DMS53 treated with DMSO at 0.1 percent for 48 hours (cell line): ENCODE measurements at regions not wholly inside any gene's neighbourhood (a gene's known extent, or its start where the extent isn't known, plus 50 kb on each side); places are given as distances from the start of the nearest gene placed in this dataset.
A peak's percentile ranks its signal among the peaks of the same experiment; 100 is the strongest.

Experiments
- DNase-seq: peaks from one replicate; lab custom pipeline; 2025; ENCODE audit not compliant: unreplicated experiment; lab: John Stamatoyannopoulos, UW

DNA sequence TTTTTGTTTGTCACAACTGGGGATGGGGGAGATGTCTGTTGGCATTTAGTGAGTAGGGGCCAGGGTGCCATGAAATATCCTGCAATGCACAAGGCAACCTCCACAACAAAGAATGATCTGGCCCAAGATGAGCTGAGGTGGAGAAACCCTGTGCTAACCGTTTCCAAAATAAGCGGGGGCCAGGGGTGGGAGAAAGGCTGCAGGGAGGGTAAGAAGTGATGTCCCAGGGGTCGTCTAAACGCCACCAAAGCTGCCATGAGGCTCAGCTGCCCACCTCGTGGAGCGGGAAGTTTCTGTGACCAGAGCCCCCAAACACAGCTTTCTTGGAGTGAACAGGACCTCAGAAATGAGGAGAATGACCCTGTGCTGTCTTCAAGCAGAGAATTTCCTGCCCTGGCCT is 76.5 kb upstream of the CDH5 start:
- no peak for DNase-seq

DNA sequence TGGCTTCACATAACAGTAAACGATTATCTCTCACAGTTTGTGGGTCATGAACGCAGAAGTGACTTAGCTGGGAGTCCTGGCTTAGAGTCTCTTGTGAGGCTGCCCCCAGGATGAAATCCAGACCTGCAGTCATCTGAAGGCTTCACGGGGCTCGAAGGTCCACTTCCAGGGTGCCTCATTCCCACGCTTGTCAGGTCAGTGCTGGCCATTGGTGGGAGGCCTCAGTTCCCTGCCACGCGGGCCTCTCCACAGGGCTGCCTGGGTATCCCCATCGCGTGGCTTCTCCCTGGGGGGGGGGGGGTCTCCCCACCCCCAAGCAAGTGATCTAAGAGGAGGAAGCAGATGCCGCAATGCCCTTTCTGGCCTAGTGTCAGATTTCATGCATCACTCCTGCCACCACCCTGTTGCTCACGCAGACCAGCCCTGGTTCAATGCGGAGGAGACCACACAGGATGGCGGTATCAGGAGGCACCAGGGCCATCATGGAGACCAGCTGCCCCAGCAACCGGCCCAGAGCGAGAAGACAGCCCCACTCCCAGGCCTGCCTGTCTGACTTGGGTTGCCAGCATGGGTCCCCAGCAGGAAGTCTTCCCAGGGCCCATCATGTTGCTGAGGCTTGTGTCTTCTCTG is 77.3 kb upstream of the CDH5 start:
- no peak for DNase-seq

DNA sequence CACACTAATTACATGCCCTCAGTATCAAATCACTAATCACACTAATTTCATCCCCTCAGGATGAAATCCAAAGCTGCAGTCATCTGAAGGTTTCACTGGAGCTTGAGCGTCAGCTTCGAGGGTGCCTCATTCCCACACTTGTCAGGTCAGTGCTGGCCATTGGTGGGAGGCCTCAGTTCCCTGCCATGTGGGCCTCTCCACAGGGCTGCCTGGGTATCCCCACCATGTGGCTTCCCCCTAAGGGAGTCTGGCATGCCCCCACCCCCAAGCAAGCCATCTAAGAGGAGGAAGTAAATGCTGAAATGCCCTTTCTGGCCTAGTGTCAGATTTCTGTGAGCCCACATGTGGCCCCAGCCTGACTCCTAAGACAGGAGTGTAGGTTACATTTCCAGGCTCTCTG is 78.6 kb upstream of the CDH5 start:
- no peak for DNase-seq

DNA sequence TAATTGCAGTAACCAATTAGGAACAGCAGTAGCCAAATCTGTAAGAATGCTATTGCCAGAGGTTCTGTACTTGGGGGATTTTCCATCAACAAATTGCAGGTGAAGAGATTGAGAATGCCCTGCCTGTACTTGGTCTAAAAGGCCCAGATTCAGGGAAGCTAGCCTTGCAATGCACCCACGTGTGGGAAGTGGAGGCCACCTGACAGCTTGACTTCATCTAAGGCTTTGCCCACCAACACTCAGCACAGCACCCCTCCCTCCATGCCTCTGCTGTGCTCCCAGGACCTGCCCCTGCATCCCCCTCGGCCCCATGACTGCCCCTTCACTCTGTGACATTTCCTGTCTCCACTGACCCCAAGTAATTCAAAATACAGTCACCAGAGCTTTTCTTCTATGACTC is 79.1 kb upstream of the CDH5 start:
- no peak for DNase-seq

DNA sequence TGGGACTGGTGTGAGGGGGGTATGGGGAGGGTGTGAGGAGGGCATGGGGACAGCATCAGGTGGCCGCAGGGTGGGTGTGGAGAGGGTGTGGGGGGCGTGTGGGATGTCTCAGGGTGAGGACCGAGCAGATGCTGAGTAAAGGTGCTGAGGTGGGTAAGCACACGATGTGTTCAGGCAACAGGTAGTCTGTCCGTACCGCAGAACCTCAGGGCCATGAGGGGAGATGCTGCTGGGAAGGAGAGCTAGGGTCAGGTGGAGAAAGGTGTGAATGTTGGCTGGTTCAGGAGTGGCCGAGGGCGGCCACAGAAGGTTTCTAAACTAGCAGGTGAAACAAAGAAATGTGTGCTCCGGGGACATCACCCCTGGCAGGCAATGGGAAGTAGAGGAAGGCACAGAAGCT is 80.0 kb upstream of the CDH5 start:
- no peak for DNase-seq

DNA sequence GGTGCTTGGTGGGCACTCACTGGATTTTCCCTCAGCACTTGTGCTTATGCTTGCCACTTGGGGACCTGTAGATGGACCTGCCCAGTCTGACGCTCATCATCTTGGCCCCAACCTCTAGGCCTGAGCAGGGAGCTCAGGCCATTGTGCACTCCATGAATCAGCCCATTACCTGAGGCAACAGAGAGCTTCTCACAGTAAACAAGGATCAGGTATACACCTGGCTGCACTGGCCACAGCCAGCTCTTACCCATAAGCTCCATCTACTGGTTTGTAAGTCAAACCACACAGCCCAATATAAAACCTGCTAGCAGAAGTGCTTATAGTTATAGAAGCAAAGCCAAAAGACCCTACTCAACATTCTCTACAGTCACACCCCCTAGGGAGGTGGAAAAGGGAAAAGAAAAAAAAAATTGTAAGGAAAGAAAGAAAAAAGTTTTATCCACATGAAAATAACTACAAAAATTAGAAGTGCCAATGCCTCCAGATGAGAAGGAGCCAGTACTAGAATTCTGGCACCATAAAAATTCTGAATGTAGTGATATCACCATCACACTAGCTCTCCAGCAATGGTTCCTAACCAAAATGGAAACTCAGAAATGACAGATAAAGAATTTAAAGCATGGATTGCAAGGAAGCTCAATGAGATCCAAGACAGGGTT is 87.8 kb upstream of the CDH5 start:
- DNase-seq: peak; percentile 48

DNA sequence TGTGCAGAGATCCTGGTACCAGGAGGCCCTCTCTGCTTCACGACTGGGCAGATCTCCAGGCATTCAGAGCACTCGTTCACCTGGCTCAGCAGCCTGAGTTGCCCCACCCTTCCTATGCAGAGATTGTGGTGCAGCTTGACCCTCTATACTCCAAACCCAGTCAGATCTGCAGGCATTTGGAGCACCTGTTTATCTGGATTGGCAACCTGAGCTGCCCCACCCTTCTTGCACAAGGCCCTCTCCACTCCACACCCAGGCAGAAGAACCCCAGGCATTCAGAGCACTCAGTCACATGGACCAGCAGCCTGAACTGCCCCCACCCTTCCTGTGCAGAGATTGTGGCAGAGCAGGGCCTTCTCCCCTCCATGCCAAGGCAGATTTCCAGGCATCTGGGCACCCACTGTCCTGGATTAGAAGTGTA is 88.4 kb upstream of the CDH5 start:
- no peak for DNase-seq

DNA sequence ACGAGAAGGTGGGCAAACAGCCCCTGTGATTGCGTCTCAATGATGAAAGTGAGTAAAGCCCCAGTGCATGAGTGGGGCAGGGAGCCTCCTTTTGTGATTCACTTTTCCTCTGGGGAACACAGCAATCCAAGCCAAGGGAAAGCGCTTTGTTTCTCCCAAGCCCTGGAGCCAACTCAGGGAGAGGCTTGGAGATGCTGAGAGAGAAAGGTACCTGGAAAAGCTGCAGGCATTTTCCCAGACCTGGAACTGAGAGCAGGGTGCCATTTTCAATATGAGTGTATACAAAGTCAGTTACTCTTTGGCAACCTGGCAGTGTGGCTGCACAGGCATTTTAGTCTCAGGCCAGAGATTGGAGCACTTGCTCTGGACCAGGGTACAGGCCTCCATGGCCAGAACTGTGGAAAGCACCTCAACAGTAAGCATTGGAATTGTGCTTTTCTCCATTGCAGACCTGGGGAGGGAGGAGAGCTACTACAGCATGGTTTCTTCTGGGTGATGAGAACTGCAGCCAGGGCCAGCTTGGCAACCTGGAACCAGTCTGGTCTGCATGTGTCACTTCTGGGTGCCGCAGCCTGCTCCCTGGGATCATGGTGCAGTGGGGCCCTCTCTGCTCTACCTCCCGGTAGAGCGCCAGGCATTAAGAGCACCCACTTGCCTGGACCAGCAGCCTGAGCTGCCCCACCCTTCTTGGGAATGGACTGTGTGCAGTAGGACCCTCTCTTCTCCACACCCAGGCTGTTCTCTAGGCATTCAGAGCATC is 89.0 kb upstream of the CDH5 start:
- no peak for DNase-seq

DNA sequence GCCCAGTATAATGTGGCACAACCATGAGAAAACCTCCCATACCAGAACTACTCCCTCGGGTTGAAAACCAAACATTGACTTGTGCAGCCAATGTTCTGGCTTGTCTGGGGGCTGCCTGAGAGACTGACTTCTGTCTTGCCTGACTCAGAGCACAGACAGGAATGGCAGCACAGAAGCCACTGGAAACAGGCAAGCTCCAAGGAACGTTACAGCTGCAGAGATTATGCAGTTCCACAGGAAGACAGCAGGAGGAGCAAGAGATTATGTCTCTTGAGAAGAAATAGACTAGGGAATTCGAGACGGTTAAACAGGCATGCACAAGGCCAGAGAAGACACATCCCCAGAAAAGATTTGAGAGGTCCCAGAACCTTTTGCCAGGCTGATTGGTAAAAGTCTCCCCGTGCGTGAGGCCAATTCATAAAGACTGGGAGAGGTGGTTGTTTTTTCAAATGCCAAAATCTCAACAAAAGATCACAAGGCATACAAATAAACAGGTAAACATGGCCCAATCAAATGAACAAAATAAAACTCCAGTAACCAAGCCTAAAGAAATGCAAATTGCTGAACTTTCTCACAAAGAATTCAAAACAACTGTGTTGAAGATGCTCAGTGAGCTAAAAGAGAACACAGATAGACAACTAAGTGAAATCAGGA is 90.6 kb upstream of the CDH5 start:
- DNase-seq: peak; percentile 67

DNA sequence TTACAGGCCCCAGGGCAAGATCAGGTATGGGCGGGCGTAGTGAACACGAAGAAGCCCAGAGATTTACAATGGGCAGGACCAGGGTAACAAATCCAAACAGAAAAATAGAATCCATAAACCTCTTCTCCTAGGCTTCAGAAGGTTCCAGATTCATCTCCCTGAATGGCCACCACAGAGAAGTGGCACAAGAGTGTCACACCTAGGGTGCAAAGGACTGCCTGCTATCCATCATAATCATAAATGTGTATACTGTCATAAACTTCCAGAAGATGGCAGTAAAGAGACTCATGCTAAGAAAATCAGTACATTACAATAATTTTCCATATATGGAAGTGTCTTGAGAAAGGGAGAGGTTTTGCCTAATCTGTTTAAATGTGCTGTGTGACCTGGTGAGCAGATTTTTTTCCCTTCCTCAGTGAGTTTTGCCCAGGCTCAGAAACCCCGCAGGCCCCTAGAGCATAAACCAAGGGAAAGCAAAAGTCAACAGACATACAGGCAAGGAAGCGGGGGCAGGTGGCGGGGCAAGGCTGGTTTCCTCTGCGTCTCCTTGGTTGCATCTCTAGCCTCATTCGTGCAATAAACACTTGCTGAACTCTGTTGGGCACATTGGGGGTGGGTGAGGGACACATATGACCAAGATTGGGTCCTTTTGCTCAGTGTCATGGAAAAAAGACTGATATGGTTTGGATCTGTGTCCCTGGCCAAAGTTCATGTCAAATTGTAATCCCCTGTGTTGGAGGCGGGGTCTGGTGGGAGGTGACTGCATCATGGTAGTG is 92.0 kb upstream of the CDH5 start:
- DNase-seq: peak; percentile 37

DNA sequence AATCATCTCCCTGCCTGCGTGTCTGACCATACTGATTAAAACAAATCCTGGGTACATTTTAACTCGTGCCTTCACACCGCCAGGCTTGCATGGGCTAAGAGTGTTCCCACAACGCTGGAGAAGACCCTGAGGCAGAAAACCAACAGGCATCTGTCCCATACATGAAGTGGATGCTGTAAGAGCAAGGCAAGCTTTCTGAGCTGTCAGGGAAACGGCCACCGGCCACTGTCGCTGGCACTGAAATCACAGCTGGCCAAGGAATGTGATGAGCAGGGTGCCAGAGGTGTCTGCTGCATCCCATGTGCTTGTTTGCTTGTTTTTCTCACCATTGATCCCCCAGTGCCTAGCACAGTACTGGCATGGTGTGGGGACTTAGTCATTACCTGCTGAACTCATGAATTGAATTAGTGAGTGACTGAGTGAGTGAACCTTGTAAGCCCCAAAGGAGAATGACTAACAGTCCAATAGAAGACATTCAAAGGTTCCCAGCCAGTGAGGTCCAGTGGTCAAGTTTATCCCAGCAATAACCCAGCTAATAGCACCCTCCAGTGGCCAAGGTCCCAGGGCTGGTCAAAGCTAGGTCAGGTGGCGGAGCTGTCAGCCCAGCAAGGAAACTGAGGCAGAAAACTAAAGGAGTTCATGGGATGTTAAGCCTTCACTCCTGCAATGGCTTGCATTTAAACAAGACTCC is 92.7 kb upstream of the CDH5 start:
- DNase-seq: no peak

DNA sequence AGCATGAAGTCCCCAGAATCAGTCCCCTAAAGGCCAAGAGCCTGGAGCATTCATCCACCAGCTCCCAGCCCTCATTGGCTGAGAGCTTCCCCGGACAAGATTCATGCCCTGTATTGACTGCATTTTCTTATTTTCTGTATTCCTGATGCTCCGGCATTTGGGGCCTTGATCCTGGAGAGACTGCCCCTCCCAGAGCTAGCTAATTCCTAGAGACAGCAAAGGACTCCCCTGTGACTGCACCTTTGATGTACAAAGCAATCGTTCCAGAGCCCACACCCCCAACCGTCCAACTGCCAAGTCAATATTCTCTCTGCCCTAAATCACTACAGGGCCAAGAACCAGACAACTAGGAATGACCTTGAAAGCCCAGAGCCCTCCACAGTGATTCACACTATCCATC is 93.4 kb upstream of the CDH5 start:
- DNase-seq: no peak

DNA sequence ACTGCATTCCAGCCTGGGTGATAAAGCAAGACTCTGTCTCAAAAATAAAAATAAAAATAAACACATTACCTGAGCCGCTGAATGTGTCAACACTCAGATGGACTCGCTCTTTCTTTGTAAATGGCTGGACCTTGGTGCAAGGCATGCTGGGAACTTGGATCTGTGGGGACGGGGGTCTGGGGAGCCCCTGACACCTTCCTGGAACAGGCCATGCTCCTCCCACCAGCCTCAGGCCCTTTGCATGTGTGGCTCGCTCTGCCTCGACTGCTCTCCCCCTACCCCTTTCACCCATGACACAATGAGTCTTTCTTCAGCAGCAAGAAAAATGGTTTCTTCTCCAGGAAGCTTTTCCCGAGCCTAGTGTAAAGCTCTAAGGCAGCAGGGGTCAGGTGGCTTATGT is 94.0 kb upstream of the CDH5 start:
- DNase-seq: no peak

DNA sequence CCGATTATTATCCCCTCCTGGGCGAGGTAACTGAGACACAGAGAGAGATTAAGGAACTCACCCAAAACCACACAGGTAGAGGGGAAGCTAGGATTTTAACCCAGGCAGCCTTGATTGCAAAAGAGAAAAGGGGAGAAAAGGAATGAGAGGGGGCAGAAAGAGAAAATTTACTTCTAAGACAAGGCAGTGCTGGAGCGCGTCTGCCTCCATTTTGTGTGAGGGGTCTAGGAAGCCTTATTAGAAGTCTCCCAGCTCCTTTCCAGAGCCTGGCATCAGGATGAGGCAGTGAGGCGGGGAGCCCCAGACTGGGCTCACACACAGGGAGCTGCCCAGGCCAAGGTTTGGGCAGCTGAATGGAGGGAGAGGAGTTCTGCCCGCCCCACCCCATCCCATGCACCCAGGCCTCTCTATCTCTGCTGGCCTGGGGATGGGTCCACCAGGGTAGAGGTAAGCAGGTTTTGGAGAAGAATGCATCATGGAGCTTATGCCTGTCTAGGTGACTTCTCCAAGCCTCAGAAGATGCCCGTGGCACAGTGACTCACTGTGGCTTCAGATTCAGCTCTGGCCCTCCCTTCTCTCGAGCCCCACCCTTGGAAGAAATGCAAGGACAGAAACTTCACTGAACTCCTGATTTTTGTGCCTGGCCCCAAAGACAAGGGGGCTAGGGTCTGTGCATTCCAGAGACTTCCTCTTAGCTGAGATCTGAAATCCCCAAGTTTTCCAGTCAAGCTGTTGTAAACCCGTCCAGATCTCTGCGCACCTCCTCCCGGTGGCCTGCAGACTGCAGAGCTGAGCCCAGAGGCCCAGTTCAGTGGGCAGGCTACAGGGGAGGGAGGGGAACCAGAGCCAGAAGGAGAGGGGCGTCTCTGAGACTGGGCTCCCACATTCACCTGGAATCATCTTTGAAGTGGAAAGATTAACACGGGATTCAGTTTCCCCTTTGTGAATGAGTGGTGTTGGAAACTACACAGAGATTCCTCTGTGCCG is 95.1 kb upstream of the CDH5 start:
- no peak for DNase-seq

DNA sequence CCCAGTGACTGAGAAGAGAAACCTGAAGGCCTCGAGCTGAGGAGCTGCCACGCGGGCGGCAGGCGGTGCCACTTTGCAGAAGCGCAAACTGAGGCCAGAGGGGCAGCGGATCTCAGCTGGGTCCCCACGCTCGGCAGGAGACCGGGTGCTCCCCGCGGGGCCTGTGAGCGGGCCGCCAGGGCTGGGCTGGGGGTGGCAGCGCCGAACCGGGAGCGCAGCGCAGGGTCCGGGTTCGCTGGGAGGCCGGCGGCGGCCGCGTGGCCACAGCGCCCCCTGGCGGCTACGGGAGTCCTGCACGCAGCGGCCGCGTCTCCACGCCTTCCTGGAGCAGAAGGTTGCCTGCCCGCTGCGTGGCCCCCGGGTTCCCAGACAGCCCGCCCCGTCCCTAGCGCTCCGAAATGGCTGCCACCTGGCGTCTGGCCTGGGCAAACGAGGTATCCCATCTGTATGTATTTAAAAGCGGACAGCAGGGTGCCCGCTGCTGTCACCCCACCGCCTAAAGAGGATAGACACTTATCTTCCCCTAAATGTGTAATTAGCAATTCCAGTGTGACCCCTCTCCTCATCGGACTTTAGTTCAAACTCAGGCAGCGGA is 96.1 kb upstream of the CDH5 start:
- DNase-seq: peak; percentile 20

DNA sequence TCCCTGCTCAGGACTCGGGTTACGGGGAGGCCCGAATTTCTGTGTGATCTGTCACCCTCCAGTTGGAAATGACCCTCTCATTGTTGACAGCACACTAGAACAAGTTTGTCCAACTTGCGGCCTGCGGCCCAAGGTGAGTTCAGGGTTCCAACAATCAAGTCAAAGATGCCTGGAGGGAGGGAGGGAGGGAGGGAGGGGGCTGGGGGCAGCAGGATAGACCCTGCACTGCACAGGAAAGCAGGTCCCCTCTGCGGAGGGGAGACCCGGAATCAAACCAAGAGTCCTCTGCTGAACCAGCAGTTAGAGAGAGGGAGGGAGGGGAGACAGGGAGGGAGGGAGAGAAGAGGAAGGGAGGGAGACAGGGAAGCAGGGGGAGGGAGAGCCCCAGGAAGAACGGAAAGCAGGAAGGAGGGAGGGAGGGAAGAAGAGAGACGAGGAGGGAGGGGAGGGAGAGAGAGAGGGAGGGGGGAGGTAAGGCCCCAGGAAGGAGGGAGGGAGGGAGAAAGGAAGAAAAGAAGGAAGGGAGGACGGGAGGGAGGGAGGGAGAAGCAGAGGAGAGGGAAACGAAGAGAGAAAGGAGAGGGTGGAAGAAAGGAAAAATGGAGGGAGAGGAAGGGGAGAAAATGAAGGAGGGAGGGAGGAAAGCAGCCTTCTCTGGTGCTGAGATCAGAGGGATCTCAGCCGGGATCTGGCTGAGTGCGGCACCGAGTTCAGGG is 96.7 kb upstream of the CDH5 start:
- no peak for DNase-seq

DNA sequence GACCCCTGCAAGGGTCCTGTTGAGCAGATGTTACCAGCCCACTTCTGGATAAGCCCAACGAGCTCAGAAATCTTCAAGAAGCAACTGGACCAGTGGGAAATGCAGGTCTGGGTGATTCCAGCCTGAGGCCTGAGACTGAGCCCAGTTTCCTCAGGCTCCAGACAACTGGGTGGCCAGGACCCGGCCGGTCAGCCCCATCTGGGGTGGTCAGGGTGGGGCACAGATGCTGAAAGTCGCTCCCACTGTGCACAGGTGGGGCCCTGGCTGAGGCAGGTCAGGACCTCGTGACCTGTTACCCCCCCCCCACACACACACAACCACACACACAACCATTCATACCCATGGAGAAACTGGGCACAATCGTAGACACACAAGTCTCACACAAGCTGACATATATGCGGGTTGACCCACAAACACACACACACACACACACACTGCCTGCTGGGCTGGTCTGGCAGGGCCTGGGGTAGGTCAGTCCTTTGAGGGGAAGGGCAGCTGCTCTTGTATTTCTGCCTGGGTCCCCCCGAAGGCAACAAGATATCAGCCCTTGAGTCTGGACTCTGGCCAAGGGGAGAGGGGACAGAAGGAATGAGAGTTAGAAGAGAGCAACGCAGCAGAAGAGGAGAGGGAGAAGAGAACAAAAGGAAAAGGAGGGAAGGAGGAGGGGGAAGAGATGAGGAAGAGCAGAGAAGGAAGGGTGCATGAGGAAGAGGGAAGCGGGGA is 99.0 kb upstream of the CDH5 start:
- DNase-seq: no peak
